HL-60 (cell line): ENCODE measurements at regions not wholly inside any gene's neighbourhood (a gene's known extent, or its start where the extent isn't known, plus 50 kb on each side); places are given as distances from the start of the nearest gene placed in this dataset.
A peak's percentile ranks its signal among the peaks of the same experiment; 100 is the strongest.

Experiments
- POLR2AphosphoS5 ChIP-seq: IDR thresholded peaks from 2 replicates; pipeline ENCODE4 v1.6.1; 2012; ENCODE audit warnings: low read depth
- SPI1 ChIP-seq: IDR thresholded peaks from 2 replicates; pipeline ENCODE4 v1.6.1; 2012; ENCODE audit warnings: low read depth, mild to moderate bottlenecking, borderline replicate concordance
- TF ChIP-seq, protein P1 (sequence below): IDR thresholded peaks from one replicate; pipeline ENCODE4 v1.5.1; 2011; ENCODE audit warnings: low read length, control low read depth, inconsistent platforms; ENCODE audit not compliant: insufficient read depth

DNA sequence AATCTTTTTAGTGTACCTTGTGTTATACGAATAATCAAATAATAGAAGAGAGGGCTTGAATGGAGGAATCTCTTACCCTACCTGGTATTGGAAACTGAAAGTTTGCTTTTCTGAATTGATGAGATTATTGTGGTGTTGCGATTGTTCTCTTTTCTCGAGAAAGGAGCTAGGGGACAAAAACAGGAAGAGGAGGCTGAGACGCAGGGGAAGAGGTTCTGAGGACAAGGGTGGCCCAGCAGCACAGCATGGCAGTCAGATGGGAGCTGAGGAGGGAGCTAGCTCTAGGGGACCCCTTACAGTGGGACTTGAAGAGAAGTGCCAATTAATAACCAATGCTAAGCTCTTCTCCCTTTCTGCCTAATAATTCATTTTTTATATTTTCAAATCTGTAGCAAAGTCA, 183.3 kb upstream of the DMAC1 start:
- TF ChIP-seq, protein P1, sequence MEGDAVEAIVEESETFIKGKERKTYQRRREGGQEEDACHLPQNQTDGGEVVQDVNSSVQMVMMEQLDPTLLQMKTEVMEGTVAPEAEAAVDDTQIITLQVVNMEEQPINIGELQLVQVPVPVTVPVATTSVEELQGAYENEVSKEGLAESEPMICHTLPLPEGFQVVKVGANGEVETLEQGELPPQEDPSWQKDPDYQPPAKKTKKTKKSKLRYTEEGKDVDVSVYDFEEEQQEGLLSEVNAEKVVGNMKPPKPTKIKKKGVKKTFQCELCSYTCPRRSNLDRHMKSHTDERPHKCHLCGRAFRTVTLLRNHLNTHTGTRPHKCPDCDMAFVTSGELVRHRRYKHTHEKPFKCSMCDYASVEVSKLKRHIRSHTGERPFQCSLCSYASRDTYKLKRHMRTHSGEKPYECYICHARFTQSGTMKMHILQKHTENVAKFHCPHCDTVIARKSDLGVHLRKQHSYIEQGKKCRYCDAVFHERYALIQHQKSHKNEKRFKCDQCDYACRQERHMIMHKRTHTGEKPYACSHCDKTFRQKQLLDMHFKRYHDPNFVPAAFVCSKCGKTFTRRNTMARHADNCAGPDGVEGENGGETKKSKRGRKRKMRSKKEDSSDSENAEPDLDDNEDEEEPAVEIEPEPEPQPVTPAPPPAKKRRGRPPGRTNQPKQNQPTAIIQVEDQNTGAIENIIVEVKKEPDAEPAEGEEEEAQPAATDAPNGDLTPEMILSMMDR = no peak
- TF ChIP-seq POLR2AphosphoS5 (no peak), SPI1 (peak; percentile 88; the same call in 1 of the 2 replicates)
